HepG2 (cell line): ENCODE measurements at regions not wholly inside any gene's neighbourhood (a gene's known extent, or its start where the extent isn't known, plus 50 kb on each side); places are given as distances from the start of the nearest gene placed in this dataset.

ENCODE experiments used
- ATAC-seq: fragments of 200-7000 bp; cut with Tn5 transposase; 3 replicates; pipeline ENCODE4 v1.9.1; 2020; ENCODE audit warnings: mild to moderate bottlenecking, moderate library complexity
- BruUV-seq: library from RNA; stranded (reverse); fragments of 400-500 nt; replicated peaks from 2 replicates; lab custom pipeline; 2021; lab: Mats Ljungman, UMichigan
- CTCF ChIA-PET: fragments of 300-600 bp; formaldehyde crosslinking; extraction: SDS; loops from one replicate; lab custom pipeline; 2021; ENCODE audit warnings: low total read pairs, inconsistent platforms, low intra/inter-chr PET ratio; lab: Yijun Ruan, JAX
- POLR2A ChIA-PET: fragments of 350-600 bp; sonication (Branson Sonifier 250); formaldehyde crosslinking; loops from one replicate; lab custom pipeline; 2020; ENCODE audit warnings: antibody characterized with exemption, inconsistent platforms; lab: Yijun Ruan, JAX
- DNase-seq: peaks from one replicate; pipeline ENCODE4 v3.0.0-alpha.2; 2015; ENCODE audit warnings: low spot score
- FAIRE-seq: peaks from 3 replicates; lab custom pipeline; 2011; peaks lifted over from hg19 to GRCh38; lab: Jason Lieb, UNC
- H2AFZ ChIP-seq: one replicate; pipeline ENCODE4 v1.6.1; 2011; ENCODE audit warnings: low read length, inconsistent platforms
- H3K27ac ChIP-seq: fragments of 300-600 bp; 3 replicates; pipeline ENCODE4 v1.8.0; 2011; ENCODE audit warnings: mixed run types, mild to moderate bottlenecking, mixed read lengths, low read length, inconsistent platforms; ENCODE audit not compliant: insufficient read depth; ENCODE audit errors: extremely low read length
- H3K27me3 ChIP-seq, 2 experiments: fragments of 200-600 bp in 1 of 2; 2 replicates in 1 of 2; 3 replicates in 1 of 2; pipeline versions ENCODE4 v1.6.0 to v1.8.0; 2011; ENCODE audit warnings: low read length in 2 of 2, mild to moderate bottlenecking in 2 of 2, moderate library complexity in 2 of 2, inconsistent platforms in 1 of 2; ENCODE audit not compliant: insufficient read depth in 2 of 2, control insufficient read depth in 1 of 2
- H3K36me3 ChIP-seq, 2 experiments: fragments of 200-600 bp in 1 of 2; replicated peaks in 1 of 2; 2 replicates in 1 of 2; 3 replicates in 1 of 2; pipeline versions ENCODE4 v1.5.1 to v1.8.0; 2011; ENCODE audit warnings: low read length in 2 of 2, inconsistent platforms in 1 of 2; ENCODE audit not compliant: insufficient read depth in 2 of 2, control insufficient read depth in 1 of 2
- H3K4me1 ChIP-seq: 2 replicates; pipeline ENCODE4 v1.5.1; 2012; ENCODE audit warnings: low read length, inconsistent platforms; ENCODE audit not compliant: insufficient read depth
- H3K4me2 ChIP-seq: 2 replicates; pipeline ENCODE4 v1.6.0; 2011; ENCODE audit warnings: low read depth, low read length, inconsistent platforms
- H3K4me3 ChIP-seq, 3 experiments: fragments of 200-600 bp in 1 of 3; sonication (generic), shearing (Covaris generic) in 1 of 3; replicated peaks in 1 of 3; 2 replicates each; pipeline ENCODE4 v1.5.1; 2011 to 2016; ENCODE audit warnings: low read length in 3 of 3, inconsistent platforms in 2 of 3, low read depth in 2 of 3, mild to moderate bottlenecking in 2 of 3, control low read depth in 1 of 3, mixed read lengths in 1 of 3; ENCODE audit not compliant: insufficient read depth in 1 of 3
- H3K79me2 ChIP-seq: one replicate; pipeline ENCODE4 v1.6.1; 2011; ENCODE audit warnings: low read length, inconsistent platforms; ENCODE audit not compliant: insufficient read depth
- H3K9ac ChIP-seq: 2 replicates; pipeline ENCODE4 v1.6.0; 2011; ENCODE audit warnings: mild to moderate bottlenecking, low read depth, low read length, inconsistent platforms; ENCODE audit not compliant: insufficient read depth
- H3K9me3 ChIP-seq: 2 replicates; pipeline ENCODE4 v1.5.1; 2012; ENCODE audit warnings: mild to moderate bottlenecking, low read length
- H4K20me1 ChIP-seq: 2 replicates; pipeline ENCODE4 v1.6.0; 2011; ENCODE audit warnings: inconsistent platforms, mild to moderate bottlenecking, low read length, moderate library complexity; ENCODE audit not compliant: insufficient read depth
- HOXA9 ChIP-seq: sonication (generic); formaldehyde crosslinking; IDR thresholded peaks from 2 replicates; pipeline ENCODE4 v1.8.1; 2022; ENCODE audit warnings: missing genetic modification reagents, mild to moderate bottlenecking, moderate library complexity, borderline replicate concordance
- NR1H2 ChIP-seq: sonication (generic); formaldehyde crosslinking; IDR thresholded peaks from 2 replicates; pipeline ENCODE4 v1.8.1; 2022; ENCODE audit warnings: low read depth, missing genetic modification reagents, borderline replicate concordance
- PITX1 ChIP-seq: sonication (generic); formaldehyde crosslinking; IDR thresholded peaks from 2 replicates; pipeline ENCODE4 v1.5.1; 2020; ENCODE audit warnings: mild to moderate bottlenecking, missing genetic modification reagents
- TEAD2 ChIP-seq: sonication (generic); formaldehyde crosslinking; IDR thresholded peaks from 2 replicates; pipeline ENCODE4 v1.9.0; 2021; ENCODE audit warnings: missing genetic modification reagents
- TGIF2 ChIP-seq: IDR thresholded peaks from 2 replicates; pipeline ENCODE4 v1.6.1; 2016; ENCODE audit warnings: control low read depth, missing compliant biosample characterization
- ZBTB42 ChIP-seq: sonication (generic); formaldehyde crosslinking; IDR thresholded peaks from 2 replicates; pipeline ENCODE4 v1.5.0; 2020; ENCODE audit warnings: mild to moderate bottlenecking, missing genetic modification reagents
- ZNF160 ChIP-seq: sonication (generic); formaldehyde crosslinking; IDR thresholded peaks from 2 replicates; pipeline ENCODE4 v1.8.0; 2022; ENCODE audit warnings: mild to moderate bottlenecking, inconsistent platforms, missing genetic modification reagents
- ZNF205 ChIP-seq: IDR thresholded peaks from 2 replicates; pipeline ENCODE4 v1.6.1; 2018; ENCODE audit warnings: missing biosample characterization, missing genetic modification reagents
- ZNF256 ChIP-seq: sonication (generic); formaldehyde crosslinking; conservative IDR thresholded peaks from 2 replicates; pipeline ENCODE4 v1.4.0; 2020; ENCODE audit warnings: missing genetic modification reagents
- ZNF550 ChIP-seq: sonication (generic); formaldehyde crosslinking; IDR thresholded peaks from 2 replicates; pipeline ENCODE4 v1.4.0; 2020; ENCODE audit warnings: mild to moderate bottlenecking, missing genetic modification reagents, borderline replicate concordance
- WGBS: methylation state at CpG from one replicate; pipeline ENCODE4 v1.1.6; 2017; ENCODE audit warnings: low lambda C conversion rate; 5-methylcytosine and 5-hydroxymethylcytosine counted together
- in situ Hi-C: cut with HindIII; loops from 2 replicates; pipeline ENCODE4 v1.10.0; 2017; ENCODE audit warnings: low pct_unique_long_range_greater_than_20kb; ENCODE audit not compliant: extremely low pct_ligation_motif_present
- intact Hi-C: fragments of 100-400 bp; cut with micrococcal nuclease; formaldehyde crosslinking; loops from one replicate; pipeline ENCODE4 v1.10.0; 2022; ENCODE audit not compliant: unreplicated experiment
- TF ChIP-seq, protein P1 (sequence below): sonication (generic); formaldehyde crosslinking; IDR thresholded peaks from 2 replicates; pipeline ENCODE4 v1.5.0; 2020; ENCODE audit warnings: mild to moderate bottlenecking, low read depth, missing genetic modification reagents, borderline replicate concordance

DNA sequence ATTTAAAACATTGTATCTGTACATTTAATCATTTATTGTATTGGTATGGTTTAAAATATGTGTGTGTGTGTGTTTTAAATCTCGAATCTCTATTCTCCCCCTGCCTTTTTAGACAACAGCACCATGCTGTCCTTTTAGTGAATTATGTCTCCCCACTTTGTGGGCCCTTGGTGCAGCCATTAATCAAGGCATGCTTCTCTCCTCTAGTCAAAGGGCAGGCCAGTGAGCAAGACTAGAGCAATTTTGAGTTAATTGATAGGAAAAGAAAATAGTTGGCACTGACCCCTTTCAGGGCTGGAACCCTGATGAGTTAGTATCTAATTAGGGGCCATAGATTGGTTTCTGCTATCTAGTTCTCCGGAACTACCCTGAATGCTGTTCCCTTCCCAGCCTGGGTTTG, 111.0 kb downstream of the MAIP1 start:
- Histone ChIP-seq H3K4me3 (no peak overlapping the region), H4K20me1 (no peaks in the 10 kb centered on the region), H3K27ac (no peak overlapping the region), H3K4me2 (no peak overlapping the region), H3K9ac (no peak overlapping the region), H2AFZ (no peak overlapping the region), H3K79me2 (no peaks in the 10 kb centered on the region), H3K27me3 (peaks cover 1 to 8% of the 10 kb centered on the region in 2 experiments; a peak in 1 of 5 replicates), H3K4me1 (0 out of 2 replicates have a peak, but pooled peaks cover 5% of the 10 kb centered on the region), H3K9me3 (no peaks in the 10 kb centered on the region), H3K36me3 (no peaks in the 10 kb centered on the region)
- POLR2A ChIA-PET: no interaction called here
- TF ChIP-seq ZNF160 (CRISPR knock-in tag) (no peak), ZNF550 (CRISPR knock-in tag) (no peak), NR1H2 (CRISPR knock-in tag) (no peak), PITX1 (CRISPR knock-in tag) (no peak), TGIF2 (CRISPR knock-in tag) (no peak), HOXA9 (CRISPR knock-in tag) (no peak), TEAD2 (CRISPR knock-in tag) (no peak), ZBTB42 (CRISPR knock-in tag) (no peak), ZNF205 (CRISPR knock-in tag) (no peak), ZNF256 (no peak)
- TF ChIP-seq, protein P1, sequence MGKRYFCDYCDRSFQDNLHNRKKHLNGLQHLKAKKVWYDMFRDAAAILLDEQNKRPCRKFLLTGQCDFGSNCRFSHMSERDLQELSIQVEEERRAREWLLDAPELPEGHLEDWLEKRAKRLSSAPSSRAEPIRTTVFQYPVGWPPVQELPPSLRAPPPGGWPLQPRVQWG (CRISPR knock-in tag): no peak
- no peak for FAIRE-seq
- CTCF ChIA-PET: no interaction called here
- ATAC-seq: no peak
- intact Hi-C loops (no loop called here), in situ Hi-C loops (no loop called here)
- BruUV-seq: no TSS peak
- DNase-seq: no peak
- 26% methylated on average over 2 of the region's 2 CpGs for WGBS
